ENCODE measurements at regions not wholly inside any gene's neighbourhood (a gene's known extent, or its start where the extent isn't known, plus 50 kb on each side); places are given as distances from the start of the nearest gene placed in this dataset.
"Not testable (repeated sequence)": the region's sequence is repeated elsewhere in the genome, so short reads cannot be mapped to it uniquely, and the experiment has no call there.

DNA sequence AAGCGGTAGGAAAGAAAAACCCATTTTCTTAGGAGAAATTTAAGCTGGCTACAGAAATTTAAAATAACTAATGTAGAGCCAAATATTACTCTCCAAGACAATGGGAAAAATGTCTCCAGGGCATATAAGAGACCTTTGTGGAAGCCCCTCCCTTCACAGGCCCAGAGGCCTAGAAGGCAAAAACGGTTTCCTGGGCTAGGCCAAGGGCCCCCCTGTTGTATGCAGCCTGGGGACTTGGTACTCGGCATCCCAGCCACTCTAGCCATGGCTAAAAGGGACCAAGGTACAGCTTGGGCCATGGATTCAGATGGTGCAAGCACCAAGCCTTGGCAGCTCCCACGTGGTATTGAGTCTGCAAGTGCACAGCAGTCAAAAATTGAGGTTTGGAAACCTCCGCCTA lies 90.1 kb downstream of the CGGBP1 start:
- H3K23ac ChIP-seq (ENCODE audit: low read length), result no peak overlapping the region
- no peak overlapping the region for H3K4me2 ChIP-seq (ENCODE audit: low read length)
- no peak overlapping the region for H3K9ac ChIP-seq (ENCODE audit: low read length)
- H3K18ac ChIP-seq (ENCODE audit: low read length), result no peak overlapping the region
- H3K4ac ChIP-seq (ENCODE audit: low read depth, low read length), result no peak overlapping the region
- H3K56ac ChIP-seq (ENCODE audit: low read length), result no peak overlapping the region
- no peak overlapping the region for H2BK15ac ChIP-seq (replicated peaks; ENCODE audit: low read depth)
- no peak overlapping the region for H2BK120ac ChIP-seq (ENCODE audit: low read depth, low read length)
- no peak overlapping the region for H2BK5ac ChIP-seq (ENCODE audit: low read length)
- DNase-seq, result no peak
- H3K79me1 ChIP-seq (ENCODE audit: low read length), result no peaks in the 10 kb centered on the region
- H2AK5ac ChIP-seq (ENCODE audit: low read length), result no peak overlapping the region
- no peak overlapping the region for H4K8ac ChIP-seq (ENCODE audit: low read depth, low read length)
- no peaks in the 10 kb centered on the region for H3K27me3 ChIP-seq (ENCODE audit: insufficient read depth, low read length, poor library complexity)
- no peak overlapping the region for H3K4me3 ChIP-seq (ENCODE audit: low read length)
- no peaks in the 10 kb centered on the region for H3K4me1 ChIP-seq (ENCODE audit: control insufficient read depth, low read depth, low read length)
- WGBS (ENCODE audit: extremely low coverage, insufficient coverage, low lambda C conversion rate), result no CpG with 5 or more reads among the region's 5 CpGs
- H3K27ac ChIP-seq (ENCODE audit: low read depth, low read length), result no peak overlapping the region
- no peaks in the 10 kb centered on the region for H3K79me2 ChIP-seq (ENCODE audit: control insufficient read depth, insufficient read depth, low read length)
- H3K36me3 ChIP-seq (ENCODE audit: control insufficient read depth, insufficient read depth, low read length), result no peaks in the 10 kb centered on the region
- no peak overlapping the region for H4K5ac ChIP-seq (ENCODE audit: low read length)

DNA sequence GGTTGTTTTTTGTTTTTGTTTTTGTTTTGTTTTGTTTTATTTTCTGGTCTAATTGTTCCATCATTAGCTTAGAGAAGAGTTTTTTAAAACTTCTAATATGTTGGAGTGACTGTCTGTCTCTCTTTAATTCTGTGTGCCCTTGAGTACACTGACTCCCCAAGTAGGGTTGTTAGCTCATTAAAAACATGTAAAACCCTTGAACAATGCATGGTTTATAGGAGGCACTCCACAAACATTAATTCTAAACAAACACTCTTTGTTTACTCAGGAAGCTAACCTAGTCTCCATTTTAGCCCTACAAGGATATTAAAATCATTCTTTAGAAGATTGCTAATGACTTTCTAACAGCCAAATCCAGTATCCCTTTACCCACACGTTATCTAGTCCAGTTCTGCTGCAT lies 100.5 kb downstream of the CGGBP1 start:
- Histone ChIP-seq H2BK120ac (ENCODE audit: low read depth, low read length) (no peak overlapping the region), H2AK5ac (ENCODE audit: low read length) (no peak overlapping the region), H3K4me3 (ENCODE audit: low read length) (no peak overlapping the region), H3K4me1 (ENCODE audit: control insufficient read depth, low read depth, low read length) (no peaks in the 10 kb centered on the region), H2BK5ac (ENCODE audit: low read length) (no peak overlapping the region), H3K18ac (ENCODE audit: low read length) (no peak overlapping the region), H3K79me2 (ENCODE audit: control insufficient read depth, insufficient read depth, low read length) (no peaks in the 10 kb centered on the region), H3K27me3 (ENCODE audit: insufficient read depth, low read length, poor library complexity) (no peaks in the 10 kb centered on the region), H3K4me2 (ENCODE audit: low read length) (no peak overlapping the region), H3K9ac (ENCODE audit: low read length) (no peak overlapping the region), H3K56ac (ENCODE audit: low read length) (no peak overlapping the region), H3K79me1 (ENCODE audit: low read length) (no peaks in the 10 kb centered on the region), H3K23ac (ENCODE audit: low read length) (no peak overlapping the region), H4K5ac (ENCODE audit: low read length) (no peak overlapping the region), H3K4ac (ENCODE audit: low read depth, low read length) (no peak overlapping the region), H2BK15ac (replicated peaks; ENCODE audit: low read depth) (no peak overlapping the region), H3K36me3 (ENCODE audit: control insufficient read depth, insufficient read depth, low read length) (no peaks in the 10 kb centered on the region), H4K8ac (ENCODE audit: low read depth, low read length) (no peak overlapping the region), H3K27ac (ENCODE audit: low read depth, low read length) (no peak overlapping the region)
- DNase-seq, result no peak
- no CpG with 5 or more reads among the region's 1 CpG for WGBS (ENCODE audit: extremely low coverage, insufficient coverage, low lambda C conversion rate)

- Histone ChIP-seq H2BK5ac (ENCODE audit: low read length) (no peak overlapping the region), H3K9ac (ENCODE audit: low read length) (no peak overlapping the region), H2AK5ac (ENCODE audit: low read length) (no peak overlapping the region), H3K56ac (ENCODE audit: low read length) (no peak overlapping the region), H3K79me1 (ENCODE audit: low read length) (no peaks in the 10 kb centered on the region), H3K27me3 (ENCODE audit: insufficient read depth, low read length, poor library complexity) (no peaks in the 10 kb centered on the region), H2BK15ac (replicated peaks; ENCODE audit: low read depth) (no peak overlapping the region), H3K23ac (ENCODE audit: low read length) (no peak overlapping the region), H3K36me3 (ENCODE audit: control insufficient read depth, insufficient read depth, low read length) (no peaks in the 10 kb centered on the region), H4K8ac (ENCODE audit: low read depth, low read length) (no peak overlapping the region), H3K4ac (ENCODE audit: low read depth, low read length) (no peak overlapping the region), H3K79me2 (ENCODE audit: control insufficient read depth, insufficient read depth, low read length) (no peaks in the 10 kb centered on the region), H3K27ac (ENCODE audit: low read depth, low read length) (no peak overlapping the region), H3K4me3 (ENCODE audit: low read length) (no peak overlapping the region), H2BK120ac (ENCODE audit: low read depth, low read length) (no peak overlapping the region), H3K18ac (ENCODE audit: low read length) (no peak overlapping the region), H4K5ac (ENCODE audit: low read length) (no peak overlapping the region), H3K4me2 (ENCODE audit: low read length) (no peak overlapping the region), H3K4me1 (ENCODE audit: control insufficient read depth, low read depth, low read length) (no peaks in the 10 kb centered on the region)
- DNase-seq, result no peak
- no CpG with 5 or more reads among the region's 1 CpG for WGBS (ENCODE audit: extremely low coverage, insufficient coverage, low lambda C conversion rate)
Observed at GRCh38 chr3:87957575-87957974, 101.2 kb downstream of the CGGBP1 start.

- no CpG with 5 or more reads among the region's 1 CpG for WGBS (ENCODE audit: extremely low coverage, insufficient coverage, low lambda C conversion rate)
- Histone ChIP-seq H2BK120ac (ENCODE audit: low read depth, low read length) (no peak overlapping the region), H2BK15ac (replicated peaks; ENCODE audit: low read depth) (no peak overlapping the region), H2BK5ac (ENCODE audit: low read length) (no peak overlapping the region), H3K27ac (ENCODE audit: low read depth, low read length) (no peak overlapping the region), H3K4me1 (ENCODE audit: control insufficient read depth, low read depth, low read length) (no peaks in the 10 kb centered on the region), H3K9ac (ENCODE audit: low read length) (no peak overlapping the region), H3K18ac (ENCODE audit: low read length) (no peak overlapping the region), H3K56ac (ENCODE audit: low read length) (no peak overlapping the region), H3K27me3 (ENCODE audit: insufficient read depth, low read length, poor library complexity) (no peaks in the 10 kb centered on the region), H3K23ac (ENCODE audit: low read length) (no peak overlapping the region), H4K5ac (ENCODE audit: low read length) (no peak overlapping the region), H2AK5ac (ENCODE audit: low read length) (no peak overlapping the region), H3K4ac (ENCODE audit: low read depth, low read length) (no peak overlapping the region), H3K4me2 (ENCODE audit: low read length) (no peak overlapping the region), H3K79me2 (ENCODE audit: control insufficient read depth, insufficient read depth, low read length) (no peaks in the 10 kb centered on the region), H3K4me3 (ENCODE audit: low read length) (no peak overlapping the region), H4K8ac (ENCODE audit: low read depth, low read length) (no peak overlapping the region), H3K36me3 (ENCODE audit: control insufficient read depth, insufficient read depth, low read length) (no peaks in the 10 kb centered on the region), H3K79me1 (ENCODE audit: low read length) (no peaks in the 10 kb centered on the region)
- DNase-seq, result no peak
Observed at GRCh38 chr3:87949879-87950208, 109.0 kb downstream of the CGGBP1 start.

- Histone ChIP-seq H3K56ac (ENCODE audit: low read length) (no peak overlapping the region), H2BK120ac (ENCODE audit: low read depth, low read length) (no peak overlapping the region), H3K27ac (ENCODE audit: low read depth, low read length) (no peak overlapping the region), H3K9ac (ENCODE audit: low read length) (no peak overlapping the region), H2BK15ac (replicated peaks; ENCODE audit: low read depth) (no peak overlapping the region), H3K4me3 (ENCODE audit: low read length) (no peak overlapping the region), H4K5ac (ENCODE audit: low read length) (no peak overlapping the region), H3K4me2 (ENCODE audit: low read length) (no peak overlapping the region), H3K4ac (ENCODE audit: low read depth, low read length) (no peak overlapping the region), H4K8ac (ENCODE audit: low read depth, low read length) (no peak overlapping the region), H3K36me3 (ENCODE audit: control insufficient read depth, insufficient read depth, low read length) (no peaks in the 10 kb centered on the region), H2BK5ac (ENCODE audit: low read length) (no peak overlapping the region), H3K4me1 (ENCODE audit: control insufficient read depth, low read depth, low read length) (no peaks in the 10 kb centered on the region), H2AK5ac (ENCODE audit: low read length) (no peak overlapping the region), H3K23ac (ENCODE audit: low read length) (no peak overlapping the region), H3K79me2 (ENCODE audit: control insufficient read depth, insufficient read depth, low read length) (no peaks in the 10 kb centered on the region), H3K27me3 (ENCODE audit: insufficient read depth, low read length, poor library complexity) (no peaks in the 10 kb centered on the region), H3K18ac (ENCODE audit: low read length) (no peak overlapping the region), H3K79me1 (ENCODE audit: low read length) (no peaks in the 10 kb centered on the region)
- whole genome bisulfite sequencing (ENCODE audit: extremely low coverage, insufficient coverage, low lambda C conversion rate), result no CpG with 5 or more reads among the region's 4 CpGs
- peak; percentile 4 for DNase-seq
Observed at GRCh38 chr3:87949189-87949878, 109.5 kb downstream of the CGGBP1 start.

DNA sequence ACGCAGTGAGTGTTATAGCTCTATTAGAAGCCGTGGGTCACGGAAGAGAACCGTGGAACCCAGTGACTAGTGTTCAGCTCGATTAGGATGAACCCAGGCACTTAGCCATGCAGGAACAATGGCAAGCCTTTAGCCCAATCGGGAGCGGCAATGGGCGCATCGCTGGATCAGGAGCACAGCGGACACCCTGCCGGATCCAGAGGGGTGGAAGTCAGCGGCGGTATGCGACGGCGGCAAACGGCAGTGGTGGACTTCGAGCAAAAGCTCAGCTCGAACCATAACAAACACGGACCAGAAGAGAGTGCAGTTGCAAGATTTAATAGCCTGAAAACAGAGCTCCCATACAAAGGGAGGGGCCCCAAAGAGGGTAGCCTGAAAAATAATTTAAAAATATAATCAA lies 112.8 kb downstream of the CGGBP1 start:
- no CpG with 5 or more reads among the region's 20 CpGs for WGBS (ENCODE audit: extremely low coverage, insufficient coverage, low lambda C conversion rate)
- not testable (repeated sequence) for H2BK5ac ChIP-seq (ENCODE audit: low read length)

More for the DNA sequence above, 112.8 kb downstream of the CGGBP1 start:
- H2AK5ac ChIP-seq (ENCODE audit: low read length); DNase-seq; H3K36me3 ChIP-seq (ENCODE audit: control insufficient read depth, insufficient read depth, low read length); H3K4me2 ChIP-seq (ENCODE audit: low read length); H3K4me1 ChIP-seq (ENCODE audit: control insufficient read depth, low read depth, low read length); H3K4me3 ChIP-seq (ENCODE audit: low read length); H2BK120ac ChIP-seq (ENCODE audit: low read depth, low read length); H3K79me2 ChIP-seq (ENCODE audit: control insufficient read depth, insufficient read depth, low read length); H4K5ac ChIP-seq (ENCODE audit: low read length); H4K8ac ChIP-seq (ENCODE audit: low read depth, low read length); H3K23ac ChIP-seq (ENCODE audit: low read length); H3K79me1 ChIP-seq (ENCODE audit: low read length); H3K9ac ChIP-seq (ENCODE audit: low read length); H2BK15ac ChIP-seq (replicated peaks; ENCODE audit: low read depth); H3K18ac ChIP-seq (ENCODE audit: low read length); H3K27ac ChIP-seq (ENCODE audit: low read depth, low read length); H3K56ac ChIP-seq (ENCODE audit: low read length); H3K27me3 ChIP-seq (ENCODE audit: insufficient read depth, low read length, poor library complexity): not testable (repeated sequence)
- peak overlapping the region; percentile 3 for H3K4ac ChIP-seq (ENCODE audit: low read depth, low read length)
